ENCODE measurements at regions not wholly inside any gene's neighbourhood (a gene's known extent, or its start where the extent isn't known, plus 50 kb on each side); places are given as distances from the start of the nearest gene placed in this dataset.
A peak's percentile ranks its signal among the peaks of the same experiment; 100 is the strongest.

DNA sequence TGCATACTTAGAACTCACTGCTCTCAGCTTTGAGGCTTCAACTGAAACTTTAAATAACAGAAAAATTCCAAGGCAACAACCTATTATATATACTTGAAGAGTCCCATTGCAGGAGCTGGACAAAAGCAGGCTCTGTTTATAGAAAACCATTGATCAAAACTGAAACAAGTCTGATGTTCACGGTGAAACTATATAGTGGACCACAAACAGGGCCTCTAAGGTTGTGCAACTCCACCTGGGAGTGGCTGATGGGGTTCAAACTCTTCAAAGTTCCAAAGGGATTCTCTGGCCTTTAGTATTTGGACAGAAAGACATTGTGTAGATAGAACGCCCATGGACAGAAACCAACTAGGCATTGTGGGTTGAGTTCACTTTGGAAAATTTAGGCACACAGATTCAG is 140.3 kb downstream of the ZC3H11B start:
- no peak for DNase-seq (ENCODE audit: low spot score)

GRCh38 chr1:219467524-219467923 is 145.4 kb downstream of the ZC3H11B start:
- no peak for DNase-seq (ENCODE audit: low spot score)

DNA sequence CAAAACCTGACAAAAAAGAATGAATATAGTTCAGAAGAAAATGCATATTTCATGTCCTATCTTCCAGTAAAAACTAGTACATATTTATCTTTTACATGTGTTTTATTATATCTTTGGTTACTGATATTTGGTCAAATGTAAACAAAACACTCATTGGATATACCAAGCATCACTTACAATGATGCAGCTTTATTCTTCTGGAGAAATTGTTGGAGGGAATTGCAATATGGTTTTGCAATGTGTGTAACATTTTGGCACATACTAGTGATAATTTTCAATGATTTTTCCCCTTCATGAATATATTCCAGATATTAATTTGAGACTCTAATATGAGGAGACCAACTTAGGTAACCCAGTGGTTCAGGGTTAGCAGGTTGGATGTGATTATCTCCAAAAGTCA is 146.1 kb downstream of the ZC3H11B start:
- DNase-seq (ENCODE audit: low spot score): no peak

DNA sequence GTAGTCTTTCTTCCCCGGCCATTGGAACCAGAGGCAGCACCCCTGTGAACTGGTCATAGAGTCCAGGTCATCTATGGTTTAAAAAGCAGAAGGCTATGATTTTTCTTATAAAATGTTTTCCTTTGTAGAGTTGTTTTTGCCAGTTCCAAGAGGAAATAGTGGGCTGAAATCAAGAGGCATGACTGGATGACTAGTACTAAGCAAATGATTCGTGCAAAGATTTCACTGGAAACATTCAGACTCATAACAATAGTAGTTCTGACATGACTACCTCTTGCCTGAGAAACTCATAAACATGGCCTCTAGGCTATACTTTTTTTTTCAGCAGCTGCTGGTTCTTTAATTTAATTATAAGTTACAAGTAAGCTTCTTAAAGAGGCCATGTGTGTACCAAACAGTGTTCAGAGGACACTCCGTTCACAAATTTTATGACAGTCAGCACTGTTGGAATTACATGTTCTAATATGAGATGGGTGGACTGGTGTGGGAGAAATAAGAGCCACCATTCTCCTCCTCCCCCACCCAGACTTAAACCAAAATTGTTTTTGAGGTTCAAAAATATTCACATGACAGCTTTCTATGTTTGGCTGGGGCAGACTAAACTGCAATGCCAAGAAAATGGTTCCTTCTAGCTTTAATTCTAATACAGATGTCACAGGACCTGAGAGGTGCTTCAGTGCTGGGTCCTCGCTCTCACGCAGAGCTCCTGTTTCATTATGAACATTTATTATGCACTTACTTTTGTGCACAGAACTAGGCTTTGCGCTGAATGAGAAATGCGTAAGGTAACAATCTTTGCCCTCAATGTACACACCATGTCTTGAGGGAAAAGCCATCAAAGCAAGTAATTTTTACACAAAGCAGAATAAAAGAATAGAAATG is 147.5 kb downstream of the ZC3H11B start:
- peak; percentile 22 for DNase-seq (ENCODE audit: low spot score)

DNA sequence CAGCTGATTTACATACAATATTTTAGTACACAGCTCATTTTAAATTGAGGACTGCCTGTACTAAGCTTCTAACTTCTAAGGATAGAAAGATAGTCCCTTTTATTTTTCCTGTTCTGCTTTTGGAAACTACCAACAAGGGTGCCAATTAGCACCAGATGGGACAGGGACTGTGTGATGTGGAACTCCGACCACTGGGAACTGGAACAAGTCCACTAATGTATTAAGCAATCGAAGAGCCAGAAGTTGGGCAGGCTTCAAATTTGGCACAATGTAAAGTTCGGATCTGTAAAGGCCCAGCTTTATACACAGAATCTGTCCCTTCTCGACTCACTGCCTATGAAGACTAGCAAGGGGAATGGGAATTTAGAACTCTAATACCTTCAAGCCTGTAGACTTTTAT is 149.3 kb downstream of the ZC3H11B start:
- no peak for DNase-seq (ENCODE audit: low spot score)

DNA sequence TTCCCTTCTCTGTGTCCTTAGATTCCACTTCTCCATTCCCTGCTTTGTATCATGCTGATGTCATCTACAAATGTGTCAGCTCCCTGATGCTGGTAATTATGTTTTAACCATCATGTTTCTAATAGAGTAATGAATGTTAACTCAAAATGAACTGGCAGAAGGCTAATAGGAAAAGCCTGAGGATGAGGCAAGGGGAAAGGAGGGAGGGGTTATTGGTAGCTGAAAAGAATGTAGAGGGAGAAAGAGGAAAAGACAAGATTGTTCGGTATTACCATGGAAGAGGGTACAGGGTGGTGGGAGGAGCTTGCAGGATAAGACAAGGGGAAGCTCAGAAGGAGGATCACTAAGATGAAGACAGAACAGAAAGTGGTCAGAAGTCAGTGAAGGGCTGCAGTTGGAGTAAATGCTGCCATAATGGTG is 150.9 kb downstream of the ZC3H11B start:
- no peak for DNase-seq (ENCODE audit: low spot score)

DNA sequence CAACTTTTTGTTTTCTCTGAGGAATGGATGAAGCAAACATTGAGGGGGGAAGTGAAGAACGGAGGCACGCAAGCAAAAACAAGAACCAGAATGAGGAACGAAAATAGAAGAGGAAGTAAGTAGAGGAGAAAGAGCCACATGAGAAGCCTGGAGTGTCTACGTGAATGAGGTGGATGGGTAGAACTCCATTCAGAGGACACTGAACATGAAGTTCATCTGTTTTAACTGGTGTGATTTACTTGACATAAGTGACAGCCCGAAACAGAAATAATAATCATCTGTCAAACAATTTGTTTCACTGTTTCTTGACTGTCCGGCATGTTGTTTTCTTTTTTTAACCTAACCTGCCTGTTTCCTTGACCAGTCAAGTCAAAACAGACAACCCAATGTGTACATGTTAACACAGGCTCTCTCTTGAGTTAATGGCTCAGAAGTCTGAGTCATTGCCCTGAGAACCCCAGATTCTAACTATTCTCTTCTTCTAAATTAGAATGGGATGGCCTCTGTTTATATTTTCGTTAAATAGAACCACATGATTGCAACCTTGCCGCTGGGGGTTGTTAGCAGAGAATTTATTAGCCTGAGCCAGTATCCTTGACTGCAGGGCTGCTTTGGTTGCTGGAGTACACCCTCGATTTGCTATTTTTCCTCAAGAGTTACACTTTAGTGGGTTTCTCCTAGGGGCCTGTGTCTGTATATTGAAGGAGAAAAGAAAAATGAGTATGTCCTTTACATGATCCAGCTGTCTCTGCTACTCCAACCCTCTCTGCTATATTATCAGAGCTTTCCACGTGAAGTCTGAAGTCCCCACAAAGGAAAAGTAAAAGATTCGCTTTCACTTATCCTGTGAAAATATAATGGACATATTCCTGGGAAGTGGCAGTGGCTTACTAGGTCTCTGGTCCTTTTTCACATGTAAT is 151.7 kb downstream of the ZC3H11B start:
- no peak for DNase-seq (ENCODE audit: low spot score)

GRCh38 chr1:219460081-219460895 is 152.6 kb downstream of the ZC3H11B start:
- no peak for DNase-seq (ENCODE audit: low spot score)

- no peak for DNase-seq (ENCODE audit: low spot score)
These were observed 153.4 kb downstream of the ZC3H11B start for GRCh38 chr1:219459351-219460080.

GRCh38 chr1:219446288-219446687 is 166.6 kb downstream of the ZC3H11B start:
- no peak for DNase-seq (ENCODE audit: low spot score)

GRCh38 chr1:219445864-219446263 is 167.0 kb downstream of the ZC3H11B start:
- no peak for DNase-seq (ENCODE audit: low spot score)

- DNase-seq (ENCODE audit: low spot score): no peak
These were observed 168.4 kb downstream of the ZC3H11B start for GRCh38 chr1:219444474-219444873.

- no peak for DNase-seq (ENCODE audit: low spot score)
These were observed 169.1 kb downstream of the ZC3H11B start for GRCh38 chr1:219443763-219444162.

DNA sequence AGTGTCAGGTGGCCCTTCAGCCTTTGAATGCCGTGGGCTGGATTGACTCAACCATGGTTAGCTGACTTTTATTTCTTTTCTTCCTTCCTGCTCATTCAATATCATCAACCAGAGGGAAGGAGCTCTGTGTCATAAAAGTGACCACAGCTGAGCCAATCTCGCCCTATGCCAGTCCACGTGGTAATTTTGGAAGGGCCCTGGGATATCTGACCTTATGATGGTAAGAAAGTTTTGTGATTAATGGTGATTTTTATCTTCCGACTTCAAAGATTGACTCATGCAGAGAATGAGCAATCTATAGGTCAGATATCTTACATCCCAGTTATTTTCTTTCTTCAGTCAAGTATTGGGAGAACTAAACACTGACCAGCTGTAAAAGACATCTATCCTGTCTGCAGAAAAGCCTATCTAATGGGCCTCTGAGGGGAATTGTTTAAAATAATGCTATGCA is 170.3 kb downstream of the ZC3H11B start:
- DNase-seq (ENCODE audit: low spot score): no peak

GRCh38 chr1:219441884-219442283 is 171.0 kb downstream of the ZC3H11B start:
- no peak for DNase-seq (ENCODE audit: low spot score)

DNA sequence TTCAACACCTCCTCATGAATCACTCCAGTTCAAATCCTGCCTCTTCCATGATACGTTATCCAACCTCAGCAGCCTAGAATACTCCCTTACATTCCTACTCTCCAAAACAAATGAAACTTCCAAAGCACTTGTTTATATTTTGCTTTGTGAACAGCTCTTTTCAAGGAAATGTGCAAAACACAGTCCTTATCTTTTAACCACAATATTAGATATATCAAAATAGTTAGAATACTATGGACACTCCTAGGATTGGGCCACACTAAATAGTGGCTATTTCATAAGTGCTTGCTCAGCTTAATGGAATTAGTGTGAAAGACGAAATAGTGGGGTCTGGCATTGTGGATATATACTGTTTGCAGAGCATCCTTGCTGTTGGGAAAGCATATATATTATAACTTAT is 173.5 kb downstream of the ZC3H11B start:
- no peak for DNase-seq (ENCODE audit: low spot score)

- DNase-seq (ENCODE audit: low spot score): no peak
These were observed 174.5 kb downstream of the ZC3H11B start for GRCh38 chr1:219438386-219438785.

DNA sequence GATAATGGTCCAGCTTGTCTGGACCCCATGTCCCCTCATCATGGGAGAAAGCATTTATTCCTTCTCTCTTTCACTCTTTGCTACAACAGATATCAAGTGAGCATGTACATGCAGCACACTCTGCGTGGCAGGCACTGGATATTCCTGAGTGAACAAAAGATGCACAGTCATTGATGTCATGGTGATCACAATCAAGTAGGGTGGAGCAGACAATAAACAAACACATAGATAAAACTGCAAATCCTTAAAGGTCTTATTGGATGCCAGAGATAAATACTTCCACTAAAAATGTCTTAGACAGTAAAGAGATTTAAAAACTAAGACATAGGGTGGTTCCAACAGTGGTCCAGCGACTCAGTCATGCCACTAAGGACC is 178.0 kb downstream of the ZC3H11B start:
- DNase-seq (ENCODE audit: low spot score): no peak

GRCh38 chr1:219434285-219434922 is 178.5 kb downstream of the ZC3H11B start:
- DNase-seq (ENCODE audit: low spot score): no peak

DNA sequence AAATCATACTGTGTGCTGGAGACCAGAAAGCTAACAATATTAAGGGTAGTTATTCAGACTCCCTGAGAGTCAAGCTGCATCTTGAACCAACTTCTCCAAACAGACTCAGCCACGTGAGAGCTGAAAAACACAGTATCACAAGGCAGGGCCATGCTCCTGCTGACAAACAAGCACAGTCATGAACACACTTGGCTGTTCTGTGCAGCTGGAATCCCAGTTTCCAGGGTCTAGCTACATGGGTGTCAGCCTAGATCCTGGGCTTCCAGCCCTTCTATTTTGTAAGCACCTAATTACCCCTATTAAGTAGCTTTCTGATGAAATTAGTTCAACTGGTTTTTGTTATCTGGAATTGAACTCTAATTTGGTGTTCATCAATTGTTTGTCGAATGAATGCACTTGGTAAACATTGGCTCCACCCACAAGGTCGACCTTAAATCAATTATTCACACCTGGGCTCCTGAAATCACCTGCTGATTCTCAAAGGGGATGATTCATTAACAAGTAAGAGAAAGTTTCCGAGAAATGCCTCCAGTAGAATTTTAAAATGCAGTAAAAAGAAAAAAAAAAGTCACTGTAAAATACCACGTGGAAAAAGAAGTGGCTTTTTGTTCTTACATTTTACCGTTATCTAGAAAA is 179.3 kb downstream of the ZC3H11B start:
- DNase-seq (ENCODE audit: low spot score): no peak

All from kidney capillary endothelial cell (primary cell).